AG09309 (cell line): ENCODE measurements at regions not wholly inside any gene's neighbourhood (a gene's known extent, or its start where the extent isn't known, plus 50 kb on each side); places are given as distances from the start of the nearest gene placed in this dataset.

ENCODE experiments used
- DNase-seq: peaks from one replicate; pipeline ENCODE4 v3.0.0-alpha.2; 2010; ENCODE audit warnings: low read depth
- H3K4me3 ChIP-seq: 2 replicates; pipeline ENCODE4 v1.5.1; 2011; ENCODE audit warnings: mild to moderate bottlenecking, low read depth, low read length, moderate library complexity; ENCODE audit not compliant: control insufficient read depth
- TF ChIP-seq, protein P1 (sequence below): IDR thresholded peaks from 2 replicates; pipeline ENCODE4 v1.5.1; 2011; ENCODE audit warnings: mild to moderate bottlenecking, low read depth, low read length, inconsistent platforms; ENCODE audit not compliant: insufficient read depth, control insufficient read depth; ENCODE audit errors: missing control alignments

DNA sequence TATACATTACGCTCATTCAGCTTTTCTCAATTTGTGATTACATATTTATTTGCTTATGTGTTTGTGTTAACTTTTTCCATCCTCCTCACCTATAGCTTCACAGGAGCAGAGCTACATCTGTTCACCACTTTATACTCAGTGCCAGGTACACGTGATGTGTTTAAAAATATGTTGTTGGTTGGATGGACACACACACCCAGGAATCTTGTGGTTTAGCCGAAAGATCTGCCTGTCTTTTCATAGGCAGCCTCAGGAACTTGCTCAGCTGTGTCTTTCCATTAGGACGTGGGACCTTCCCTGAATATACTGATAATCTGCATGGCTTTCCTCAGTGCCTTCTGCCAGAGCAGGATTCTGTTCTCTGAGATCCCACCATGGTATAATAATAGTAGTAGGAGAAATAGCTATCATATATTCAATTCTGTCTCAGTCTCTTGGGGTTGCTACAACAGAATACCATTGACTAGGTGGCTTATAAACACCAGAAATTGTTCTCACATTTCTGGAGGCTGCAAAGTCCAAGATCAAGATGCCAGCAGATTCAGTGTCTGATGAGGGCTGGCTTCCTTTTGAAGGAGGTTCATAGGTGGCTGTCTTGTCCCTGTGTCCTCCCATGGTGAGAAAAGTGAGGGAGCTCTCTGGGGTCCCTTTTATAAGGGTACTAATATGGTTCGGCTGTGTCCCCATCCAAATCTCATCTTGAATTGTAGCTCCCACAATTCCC lies 50.0 kb upstream of the SOD3 start:
- no peak overlapping the region for H3K4me3 ChIP-seq
- TF ChIP-seq, protein P1, sequence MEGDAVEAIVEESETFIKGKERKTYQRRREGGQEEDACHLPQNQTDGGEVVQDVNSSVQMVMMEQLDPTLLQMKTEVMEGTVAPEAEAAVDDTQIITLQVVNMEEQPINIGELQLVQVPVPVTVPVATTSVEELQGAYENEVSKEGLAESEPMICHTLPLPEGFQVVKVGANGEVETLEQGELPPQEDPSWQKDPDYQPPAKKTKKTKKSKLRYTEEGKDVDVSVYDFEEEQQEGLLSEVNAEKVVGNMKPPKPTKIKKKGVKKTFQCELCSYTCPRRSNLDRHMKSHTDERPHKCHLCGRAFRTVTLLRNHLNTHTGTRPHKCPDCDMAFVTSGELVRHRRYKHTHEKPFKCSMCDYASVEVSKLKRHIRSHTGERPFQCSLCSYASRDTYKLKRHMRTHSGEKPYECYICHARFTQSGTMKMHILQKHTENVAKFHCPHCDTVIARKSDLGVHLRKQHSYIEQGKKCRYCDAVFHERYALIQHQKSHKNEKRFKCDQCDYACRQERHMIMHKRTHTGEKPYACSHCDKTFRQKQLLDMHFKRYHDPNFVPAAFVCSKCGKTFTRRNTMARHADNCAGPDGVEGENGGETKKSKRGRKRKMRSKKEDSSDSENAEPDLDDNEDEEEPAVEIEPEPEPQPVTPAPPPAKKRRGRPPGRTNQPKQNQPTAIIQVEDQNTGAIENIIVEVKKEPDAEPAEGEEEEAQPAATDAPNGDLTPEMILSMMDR, result no peak
- no peak for DNase-seq
